GM12878 (cell line): ENCODE measurements at regions not wholly inside any gene's neighbourhood (a gene's known extent, or its start where the extent isn't known, plus 50 kb on each side); places are given as distances from the start of the nearest gene placed in this dataset.

ENCODE experiments used
- ATAC-seq: fragments of 200-7000 bp; cut with Tn5 transposase; 3 replicates; pipeline ENCODE4 v1.9.1; 2020; ENCODE audit warnings: mild to moderate bottlenecking, moderate library complexity
- BruUV-seq: library from RNA; stranded (reverse); fragments of 400-500 nt; replicated peaks from 2 replicates; lab custom pipeline; 2021; lab: Mats Ljungman, UMichigan
- CTCF ChIA-PET: fragments of 300-600 bp; sonication (Branson Sonifier 250); formaldehyde crosslinking; extraction: SDS; loops from one replicate; lab custom pipeline; 2021; ENCODE audit warnings: inconsistent platforms; lab: Yijun Ruan, JAX
- POLR2A ChIA-PET: fragments of 350-600 bp; formaldehyde crosslinking; extraction: SDS; loops from one replicate; lab custom pipeline; 2021; ENCODE audit warnings: inconsistent platforms; lab: Charles Lee
- RAD21 ChIA-PET: fragments of 300-600 bp; sonication (Branson Sonifier 250); formaldehyde crosslinking; loops from one replicate; lab custom pipeline; 2023; ENCODE audit warnings: antibody characterized with exemption; ENCODE audit not compliant: unreplicated experiment; lab: Charles Lee
- SMC1A ChIA-PET: fragments of 300-600 bp; sonication (Branson Sonifier 250); formaldehyde crosslinking; loops from one replicate; lab custom pipeline; 2023; ENCODE audit not compliant: unreplicated experiment, uncharacterized antibody; lab: Charles Lee
- DNase-seq: peaks from one replicate; pipeline ENCODE4 v3.0.0-alpha.2; 2011; ENCODE audit warnings: low read depth, low spot score
- FAIRE-seq: peaks from 3 replicates; lab custom pipeline; 2011; peaks lifted over from hg19 to GRCh38; lab: Jason Lieb, UNC
- H2AFZ ChIP-seq: 2 replicates; pipeline ENCODE4 v1.6.0; 2011; ENCODE audit warnings: low read depth, low read length, control low read depth; ENCODE audit not compliant: control insufficient read depth
- H3K27ac ChIP-seq: 2 replicates; pipeline ENCODE4 v1.5.1; 2011; ENCODE audit warnings: control low read depth; ENCODE audit not compliant: control insufficient read depth, insufficient read depth
- H3K27me3 ChIP-seq, 2 experiments: replicated peaks in 1 of 2; 2 replicates each; pipeline versions ENCODE4 v1.6.0 to v1.6.1; 2011; ENCODE audit warnings: low read length in 1 of 2; ENCODE audit not compliant: control insufficient read depth in 2 of 2, insufficient read depth in 2 of 2
- H3K36me3 ChIP-seq, 2 experiments: 2 replicates each; pipeline ENCODE4 v1.5.1; 2011; ENCODE audit warnings: low read length in 1 of 2; ENCODE audit not compliant: control insufficient read depth in 2 of 2, insufficient read depth in 2 of 2
- H3K4me1 ChIP-seq: 2 replicates; pipeline ENCODE4 v1.6.1; 2011; ENCODE audit warnings: mild to moderate bottlenecking, low read length, moderate library complexity, mixed read lengths; ENCODE audit not compliant: control insufficient read depth, insufficient read depth
- H3K4me2 ChIP-seq: 2 replicates; pipeline ENCODE4 v1.6.0; 2011; ENCODE audit warnings: control low read depth; ENCODE audit not compliant: control insufficient read depth, insufficient read depth
- H3K4me3 ChIP-seq: fragments of 200-600 bp; sonication (generic); 2 replicates; pipeline ENCODE4 v1.5.1; 2016
- H3K79me2 ChIP-seq: 2 replicates; pipeline ENCODE4 v1.6.0; 2011; ENCODE audit warnings: low read length; ENCODE audit not compliant: control insufficient read depth, insufficient read depth
- H3K9ac ChIP-seq: 2 replicates; pipeline ENCODE4 v1.8.0; 2011; ENCODE audit warnings: low read length, control low read depth, mixed read lengths; ENCODE audit not compliant: control insufficient read depth, insufficient read depth
- H3K9me3 ChIP-seq: replicated peaks from 3 replicates; pipeline ENCODE4 v1.5.1; 2011; ENCODE audit warnings: mild to moderate bottlenecking, low read length; ENCODE audit not compliant: control insufficient read depth, insufficient read depth
- H4K20me1 ChIP-seq: 2 replicates; pipeline ENCODE4 v1.6.0; 2011; ENCODE audit not compliant: control insufficient read depth, insufficient read depth
- BCL11A ChIP-seq: IDR thresholded peaks from 2 replicates; pipeline ENCODE4 v1.6.1; 2011; ENCODE audit warnings: low read depth, low read length
- CBX3 ChIP-seq: fragments of 200-600 bp; sonication (generic); IDR thresholded peaks from 2 replicates; pipeline ENCODE4 v1.6.1; 2016; ENCODE audit warnings: low read depth, borderline replicate concordance
- CHD4 ChIP-seq: fragments of 200-600 bp; sonication (generic); IDR thresholded peaks from 2 replicates; pipeline ENCODE4 v1.6.1; 2016; ENCODE audit warnings: mild to moderate bottlenecking
- E2F4 ChIP-seq: IDR thresholded peaks from 2 replicates; pipeline ENCODE4 v1.6.1; 2012; ENCODE audit warnings: low read depth, low read length, improper control_type of control experiment
- ELK1 ChIP-seq: IDR thresholded peaks from 2 replicates; pipeline ENCODE4 v1.6.1; 2012; ENCODE audit warnings: low read depth, low read length, improper control_type of control experiment
- ETV6 ChIP-seq, 2 experiments: fragments of 450-650 bp in 1 of 2; IDR thresholded peaks in 1 of 2; conservative IDR thresholded peaks in 1 of 2; 2 replicates each; pipeline ENCODE4 v1.6.1; 2014; ENCODE audit warnings: antibody characterized with exemption in 1 of 2, borderline replicate concordance in 1 of 2, low read depth in 1 of 2, mild to moderate bottlenecking in 1 of 2, moderate library complexity in 1 of 2
- IRF4 ChIP-seq: IDR thresholded peaks from 2 replicates; pipeline ENCODE4 v1.6.1; 2011; ENCODE audit warnings: low read depth, low read length
- MEF2B ChIP-seq: fragments of 450-650 bp; IDR thresholded peaks from 2 replicates; pipeline ENCODE4 v1.6.1; 2018; ENCODE audit warnings: mild to moderate bottlenecking, moderate library complexity; ENCODE audit not compliant: partially characterized antibody, poor library complexity, severe bottlenecking
- MLLT1 ChIP-seq: fragments of 450-650 bp; IDR thresholded peaks from 2 replicates; pipeline ENCODE4 v1.6.1; 2016; ENCODE audit warnings: mild to moderate bottlenecking
- NR2F1 ChIP-seq: fragments of 450-650 bp; conservative IDR thresholded peaks from 2 replicates; pipeline ENCODE4 v1.6.1; 2017; ENCODE audit warnings: mild to moderate bottlenecking
- PBX3 ChIP-seq: IDR thresholded peaks from 2 replicates; pipeline ENCODE4 v1.6.1; 2011; ENCODE audit warnings: mild to moderate bottlenecking, low read depth, low read length, moderate library complexity; ENCODE audit not compliant: insufficient replicate concordance
- SIX5 ChIP-seq: IDR thresholded peaks from 2 replicates; pipeline ENCODE4 v1.6.1; 2011; ENCODE audit warnings: mild to moderate bottlenecking, low read depth, low read length, moderate library complexity; ENCODE audit not compliant: severe bottlenecking
- SUPT20H ChIP-seq: IDR thresholded peaks from 2 replicates; pipeline ENCODE4 v1.6.1; 2011; ENCODE audit warnings: low read depth, mild to moderate bottlenecking, low read length, moderate library complexity, borderline replicate concordance; ENCODE audit not compliant: control insufficient read depth
- WRNIP1 ChIP-seq: IDR thresholded peaks from 2 replicates; pipeline ENCODE4 v1.6.1; 2011; ENCODE audit warnings: low read depth, low read length, improper control_type of control experiment, borderline replicate concordance
- ZBTB11 ChIP-seq: fragments of 450-650 bp; formaldehyde crosslinking; IDR thresholded peaks from 2 replicates; pipeline ENCODE4 v1.5.0; 2022; ENCODE audit warnings: mild to moderate bottlenecking, missing genetic modification characterization
- WGBS: methylation state at CpG from one replicate; pipeline ENCODE4 v1.1.6; 2016; ENCODE audit warnings: low lambda C conversion rate; ENCODE audit not compliant: insufficient replicate concordance, insufficient coverage; ENCODE audit errors: missing lambda C conversion rate; 5-methylcytosine and 5-hydroxymethylcytosine counted together
- in situ Hi-C: fragments of 300-500 bp; cut with MboI; formaldehyde crosslinking; loops from 9 replicates; pipeline ENCODE4 v1.14.3; 2018; ENCODE audit warnings: mixed read lengths
- intact Hi-C: fragments of 100-400 bp; cut with micrococcal nuclease; formaldehyde crosslinking; loops from one replicate; pipeline ENCODE4 v1.14.2; 2022; ENCODE audit not compliant: unreplicated experiment

GRCh38 chr18:78327643-78328042 is 652.0 kb upstream of the SALL3 start (continued):
- TF ChIP-seq ZBTB11 (CRISPR knock-in tag) (no peak), SUPT20H (no peak), E2F4 (no peak)
- TF ChIP-seq, all 136 proteins: peak for 0

GRCh38 chr18:78330766-78331165 is 648.9 kb upstream of the SALL3 start:
- ChIA-PET POLR2A (no interaction called here), RAD21 (no interaction called here), CTCF (no interaction called here), SMC1A (no interaction called here)
- no peak for FAIRE-seq
- in situ Hi-C loops: no loop called here
- Histone ChIP-seq H3K27me3 (no peaks in the 10 kb centered on the region), H3K4me1 (no peaks in the 10 kb centered on the region), H3K9me3 (no peaks in the 10 kb centered on the region), H3K9ac (no peak overlapping the region), H3K4me2 (no peak overlapping the region), H4K20me1 (no peaks in the 10 kb centered on the region), H3K27ac (no peak overlapping the region), H3K79me2 (no peaks in the 10 kb centered on the region), H2AFZ (no peak overlapping the region), H3K4me3 (no peak overlapping the region), H3K36me3 (no peaks in the 10 kb centered on the region)
- intact Hi-C loops: no loop called here
- no TSS peak for BruUV-seq
- DNase-seq: no peak
- ATAC-seq: no peak
- WGBS: 40% methylated on average over 10 of the region's 10 CpGs
- TF ChIP-seq PBX3 (no peak), WRNIP1 (no peak), SUPT20H (no peak), CHD4 (no peak), NR2F1 (no peak), ELK1 (no peak), CBX3 (no peak), MEF2B (no peak), ETV6 (conservative IDR thresholded peaks at IDR 0.05 in 1 of 2, IDR thresholded peaks at IDR 0.05 in 1 of 2; ENCODE audit: borderline replicate concordance in 1 of 2, low read depth in 1 of 2) (no peak), BCL11A (no peak), MLLT1 (no peak), SIX5 (no peak), IRF4 (no peak)
